Suprapubic skin (tissue), 4 donors: ENCODE measurements at regions not wholly inside any gene's neighbourhood (a gene's known extent, or its start where the extent isn't known, plus 50 kb on each side); places are given as distances from the start of the nearest gene placed in this dataset.

Experiments
- DNase-seq, 2 donors: peaks; one replicate each; pipeline ENCODE4 v3.0.0-alpha.2; 2019; ENCODE audit warnings: low spot score in 2 of 2
- H3K27ac ChIP-seq: fragments of 200-600 bp; sonication (generic); one replicate; pipeline ENCODE4 v1.5.1; 2019
- H3K27me3 ChIP-seq: fragments of 200-600 bp; sonication (generic); one replicate; pipeline ENCODE4 v1.5.1; 2019
- H3K36me3 ChIP-seq: fragments of 200-600 bp; sonication (generic); one replicate; pipeline ENCODE4 v1.5.1; 2019
- H3K4me1 ChIP-seq: fragments of 200-600 bp; sonication (generic); one replicate; pipeline ENCODE4 v1.5.1; 2019
- H3K4me3 ChIP-seq: fragments of 200-600 bp; sonication (generic); one replicate; pipeline ENCODE4 v1.5.1; 2019; ENCODE audit warnings: mild to moderate bottlenecking
- H3K9me3 ChIP-seq: fragments of 200-600 bp; sonication (generic); one replicate; pipeline ENCODE4 v1.5.1; 2019
- CTCF ChIP-seq, 2 donors: fragments of 200-600 bp in 1 of 2; fragments of 450-650 bp in 1 of 2; sonication (generic) in 1 of 2; IDR thresholded peaks; one replicate each; pipeline ENCODE4 v1.5.1; 2016 to 2019; ENCODE audit warnings: antibody characterized with exemption in 2 of 2, mild to moderate bottlenecking in 1 of 2, moderate library complexity in 1 of 2
- EP300 ChIP-seq: sonication (generic); formaldehyde crosslinking; IDR thresholded peaks from one replicate; pipeline ENCODE4 v1.6.1; 2017; ENCODE audit warnings: antibody characterized with exemption
- POLR2A ChIP-seq, 2 donors: fragments of 450-650 bp; IDR thresholded peaks; one replicate each; pipeline ENCODE4 v1.6.1; 2017; ENCODE audit warnings: antibody characterized with exemption in 2 of 2, mild to moderate bottlenecking in 2 of 2, moderate library complexity in 2 of 2
- POLR2AphosphoS5 ChIP-seq, 3 donors: sonication (generic); formaldehyde crosslinking; IDR thresholded peaks; one replicate each; pipeline ENCODE4 v1.6.1; 2017; ENCODE audit warnings: antibody characterized with exemption in 3 of 3
- WGBS: methylation state at CpG from one replicate; pipeline ENCODE4 v1.1.5; 2018; 5-methylcytosine and 5-hydroxymethylcytosine counted together

GRCh38 chr7:28231176-28231575 lies 50.6 kb upstream of the JAZF1 start:
- 92% methylated on average over 4 of the region's 4 CpGs for WGBS

GRCh38 chr7:28236560-28236959 lies 56.0 kb upstream of the JAZF1 start:
- 89% methylated on average over 4 of the region's 4 CpGs for WGBS
- no peak for TF ChIP-seq POLR2A (IDR thresholded peaks at IDR 0.05)
- no peaks in the 10 kb centered on the region for H3K27me3 ChIP-seq
- no peak overlapping the region for H3K27ac ChIP-seq
- no peak overlapping the region for H3K4me3 ChIP-seq
- no peaks in the 10 kb centered on the region for H3K36me3 ChIP-seq
- H3K9me3 ChIP-seq = no peaks in the 10 kb centered on the region
- H3K4me1 ChIP-seq = no peaks in the 10 kb centered on the region
- no peak for DNase-seq

More at GRCh38 chr7:28231176-28231575, 50.6 kb upstream of the JAZF1 start:
- Histone ChIP-seq H3K4me1 (no peaks in the 10 kb centered on the region), H3K36me3 (no peaks in the 10 kb centered on the region), H3K4me3 (no peak overlapping the region), H3K27me3 (no peaks in the 10 kb centered on the region), H3K27ac (no peak overlapping the region), H3K9me3 (no peaks in the 10 kb centered on the region)
- DNase-seq = no peak
- TF ChIP-seq POLR2AphosphoS5 (IDR thresholded peaks at IDR 0.05) = no peak
- no peak for TF ChIP-seq POLR2A (IDR thresholded peaks at IDR 0.05)
- no peak for TF ChIP-seq EP300
- no peak for TF ChIP-seq CTCF (IDR thresholded peaks at IDR 0.05)

- H3K27me3 ChIP-seq = no peaks in the 10 kb centered on the region
- H3K4me3 ChIP-seq = no peak overlapping the region
- no peak overlapping the region for H3K27ac ChIP-seq
- no peaks in the 10 kb centered on the region for H3K36me3 ChIP-seq
- TF ChIP-seq POLR2AphosphoS5 (IDR thresholded peaks at IDR 0.05) (no peak), CTCF (IDR thresholded peaks at IDR 0.05) (no peak), POLR2A (IDR thresholded peaks at IDR 0.05) (no peak), EP300 (no peak)
- DNase-seq = no peak
- no peaks in the 10 kb centered on the region for H3K9me3 ChIP-seq
- WGBS = 71% methylated on average over 5 of the region's 5 CpGs
- no peaks in the 10 kb centered on the region for H3K4me1 ChIP-seq
These were observed 56.8 kb upstream of the JAZF1 start for GRCh38 chr7:28237363-28237762.

- Histone ChIP-seq H3K27ac (no peak overlapping the region), H3K36me3 (no peaks in the 10 kb centered on the region), H3K9me3 (no peaks in the 10 kb centered on the region), H3K4me1 (no peaks in the 10 kb centered on the region), H3K27me3 (no peaks in the 10 kb centered on the region), H3K4me3 (no peak overlapping the region)
- 82% methylated on average over 9 of the region's 9 CpGs for WGBS
- no peak for DNase-seq
- no peak for TF ChIP-seq POLR2AphosphoS5 (IDR thresholded peaks at IDR 0.05)
- no peak for TF ChIP-seq POLR2A (IDR thresholded peaks at IDR 0.05)
- no peak for TF ChIP-seq EP300
- no peak for TF ChIP-seq CTCF (IDR thresholded peaks at IDR 0.05)
These were observed 59.2 kb upstream of the JAZF1 start for GRCh38 chr7:28239823-28240204.

GRCh38 chr7:28240481-28240880 lies 59.9 kb upstream of the JAZF1 start:
- Histone ChIP-seq H3K27me3 (no peaks in the 10 kb centered on the region), H3K36me3 (no peaks in the 10 kb centered on the region), H3K9me3 (no peaks in the 10 kb centered on the region), H3K4me3 (no peak overlapping the region), H3K27ac (no peak overlapping the region), H3K4me1 (no peaks in the 10 kb centered on the region)
- WGBS = 86% methylated on average over 5 of the region's 5 CpGs
- TF ChIP-seq CTCF (IDR thresholded peaks at IDR 0.05) (no peak), POLR2AphosphoS5 (IDR thresholded peaks at IDR 0.05) (no peak), EP300 (no peak), POLR2A (IDR thresholded peaks at IDR 0.05) (no peak)
- no peak for DNase-seq

GRCh38 chr7:28243861-28244260 lies 63.3 kb upstream of the JAZF1 start:
- TF ChIP-seq POLR2AphosphoS5 (IDR thresholded peaks at IDR 0.05) (no peak), EP300 (no peak)
- Histone ChIP-seq H3K27me3 (no peaks in the 10 kb centered on the region), H3K27ac (no peak overlapping the region), H3K9me3 (no peaks in the 10 kb centered on the region), H3K4me1 (no peaks in the 10 kb centered on the region), H3K4me3 (no peak overlapping the region), H3K36me3 (no peaks in the 10 kb centered on the region)
- DNase-seq = no peak
- WGBS = 87% methylated on average over 5 of the region's 5 CpGs
